ENCODE measurements at regions not wholly inside any gene's neighbourhood (a gene's known extent, or its start where the extent isn't known, plus 50 kb on each side); places are given as distances from the start of the nearest gene placed in this dataset.

GRCh38 chr13:53327680-53328315, 299.2 kb downstream of the OLFM4 start:
- TF ChIP-seq POLR2A (IDR thresholded peaks at IDR 0.05) (no peak), CTCF (IDR thresholded peaks at IDR 0.05) (no peak)
